H1 (cell line): ENCODE measurements at regions not wholly inside any gene's neighbourhood (a gene's known extent, or its start where the extent isn't known, plus 50 kb on each side); places are given as distances from the start of the nearest gene placed in this dataset.

Experiments used
- CTCF ChIA-PET: fragments of 300-600 bp; sonication (Branson Sonifier 250); formaldehyde crosslinking; loops from one replicate; lab custom pipeline; 2021; ENCODE audit not compliant: partially characterized antibody; lab: Charles Lee
- POLR2A ChIA-PET: fragments of 300-600 bp; sonication (Branson Sonifier 250); formaldehyde crosslinking; loops from one replicate; lab custom pipeline; 2021; ENCODE audit warnings: inconsistent platforms; ENCODE audit not compliant: partially characterized antibody; lab: Charles Lee
- DNase-seq, 2 experiments: peaks; one replicate each; pipeline versions ENCODE4 v3.0.0 to v3.0.0-alpha.2; 2010 to 2022; ENCODE audit warnings: low spot score in 2 of 2, low read depth in 1 of 2, mixed read lengths in 1 of 2
- FAIRE-seq: peaks from 2 replicates; lab custom pipeline; 2011; peaks lifted over from hg19 to GRCh38; lab: Jason Lieb, UNC
- H2AFZ ChIP-seq: 2 replicates; pipeline ENCODE4 v1.8.1; 2012; ENCODE audit warnings: low read length, inconsistent platforms
- H2AK5ac ChIP-seq: 2 replicates; pipeline ENCODE4 v1.6.1; 2013; ENCODE audit warnings: low read depth, low read length
- H2BK120ac ChIP-seq: replicated peaks from 2 replicates; pipeline ENCODE3; 2013; ENCODE audit warnings: low read depth, low read length, inconsistent platforms
- H2BK12ac ChIP-seq: 2 replicates; pipeline ENCODE4 v1.6.1; 2013; ENCODE audit warnings: low read depth, low read length
- H2BK15ac ChIP-seq: 2 replicates; pipeline ENCODE4 v1.6.1; 2013; ENCODE audit warnings: low read length
- H2BK20ac ChIP-seq: 2 replicates; pipeline ENCODE4 v1.6.1; 2013; ENCODE audit warnings: low read length
- H2BK5ac ChIP-seq: 2 replicates; pipeline ENCODE4 v1.6.1; 2013; ENCODE audit warnings: low read depth, low read length
- H3K14ac ChIP-seq: 2 replicates; pipeline ENCODE4 v1.6.1; 2013; ENCODE audit warnings: inconsistent platforms; ENCODE audit not compliant: insufficient read length
- H3K18ac ChIP-seq: 2 replicates; pipeline ENCODE4 v1.6.1; 2013; ENCODE audit warnings: low read length; ENCODE audit errors: extremely low read depth
- H3K23ac ChIP-seq: 2 replicates; pipeline ENCODE4 v1.6.1; 2013; ENCODE audit warnings: inconsistent platforms; ENCODE audit not compliant: insufficient read length
- H3K23me2 ChIP-seq: 2 replicates; pipeline ENCODE4 v1.6.1; 2013; ENCODE audit warnings: low read depth, low read length
- H3K27ac ChIP-seq: 2 replicates; pipeline ENCODE4 v1.6.1; 2011; ENCODE audit warnings: low read depth, low read length, inconsistent platforms
- H3K27me3 ChIP-seq, 4 experiments: replicated peaks in 1 of 4; 1 replicate in 1 of 4; 2 replicates in 3 of 4; pipeline versions ENCODE4 v1.6.1 to v1.8.1; 2011 to 2013; ENCODE audit warnings: low read length in 3 of 4, mild to moderate bottlenecking in 3 of 4, inconsistent platforms in 2 of 4, mixed read lengths in 2 of 4, moderate library complexity in 1 of 4; ENCODE audit not compliant: control insufficient read depth in 3 of 4, insufficient read depth in 3 of 4; ENCODE audit errors: extremely low read depth in 1 of 4
- H3K36me3 ChIP-seq, 4 experiments: 2 replicates each; pipeline versions ENCODE4 v1.6.1 to v1.8.1; 2011 to 2013; ENCODE audit warnings: mild to moderate bottlenecking in 4 of 4, low read length in 3 of 4, moderate library complexity in 2 of 4, control low read depth in 1 of 4, inconsistent platforms in 1 of 4; ENCODE audit not compliant: insufficient read depth in 4 of 4, control insufficient read depth in 2 of 4
- H3K4ac ChIP-seq: replicated peaks from 2 replicates; pipeline ENCODE3; 2013; ENCODE audit warnings: low read length, low read depth, mixed read lengths, inconsistent platforms; ENCODE audit not compliant: insufficient read length
- H3K4me1 ChIP-seq, 4 experiments: replicated peaks in 1 of 4; 1 replicate in 1 of 4; 2 replicates in 3 of 4; pipeline versions ENCODE4 v1.6.1 to v1.8.1; 2011 to 2013; ENCODE audit warnings: low read length in 3 of 4, inconsistent platforms in 2 of 4, mixed read lengths in 1 of 4; ENCODE audit not compliant: insufficient read depth in 4 of 4, control insufficient read depth in 3 of 4
- H3K4me2 ChIP-seq, 2 experiments: 2 replicates each; pipeline versions ENCODE4 v1.6.1 to v1.8.1; 2011 to 2013; ENCODE audit warnings: low read depth in 2 of 2, low read length in 2 of 2, control low read depth in 1 of 2, inconsistent platforms in 1 of 2, mild to moderate bottlenecking in 1 of 2; ENCODE audit not compliant: insufficient read depth in 1 of 2
- H3K4me3 ChIP-seq, 4 experiments: fragments of 200-600, 300-600 bp in 1 of 4; sonication (generic), shearing (Covaris generic), sonication (Bioruptor Twin) in 1 of 4; 2 replicates each; pipeline versions ENCODE4 v1.5.1 to v1.8.1; 2011 to 2016; ENCODE audit warnings: low read length in 4 of 4, low read depth in 3 of 4, control low read depth in 2 of 4, inconsistent platforms in 2 of 4, mild to moderate bottlenecking in 2 of 4, mixed read lengths in 1 of 4, moderate library complexity in 1 of 4; ENCODE audit not compliant: insufficient read depth in 2 of 4; ENCODE audit errors: extremely low read depth in 1 of 4
- H3K56ac ChIP-seq: replicated peaks from 2 replicates; pipeline ENCODE3; 2013; ENCODE audit warnings: low read depth, mild to moderate bottlenecking, mixed read lengths, low read length, inconsistent platforms; ENCODE audit not compliant: insufficient read length
- H3K79me1 ChIP-seq: 2 replicates; pipeline ENCODE4 v1.6.1; 2013; ENCODE audit warnings: low read depth, low read length, control low read depth
- H3K79me2 ChIP-seq, 2 experiments: 2 replicates each; pipeline versions ENCODE4 v1.6.1 to v1.8.1; 2012 to 2013; ENCODE audit warnings: low read length in 2 of 2, mild to moderate bottlenecking in 2 of 2, inconsistent platforms in 1 of 2; ENCODE audit not compliant: insufficient read depth in 2 of 2, control insufficient read depth in 1 of 2
- H3K9ac ChIP-seq, 4 experiments: replicated peaks in 1 of 4; 1 replicate in 1 of 4; 2 replicates in 3 of 4; pipeline versions ENCODE4 v1.6.1 to v1.8.1; 2011 to 2013; ENCODE audit warnings: low read depth in 3 of 4, low read length in 3 of 4, control low read depth in 2 of 4, mild to moderate bottlenecking in 2 of 4, moderate library complexity in 2 of 4, inconsistent platforms in 1 of 4; ENCODE audit errors: extremely low read depth in 1 of 4
- H3K9me3 ChIP-seq, 2 experiments: 2 replicates each; pipeline versions ENCODE4 v1.6.1 to v1.8.1; 2012 to 2013; ENCODE audit warnings: mild to moderate bottlenecking in 2 of 2, moderate library complexity in 2 of 2, control low read depth in 1 of 2, inconsistent platforms in 1 of 2, low read depth in 1 of 2, low read length in 1 of 2, mixed read lengths in 1 of 2; ENCODE audit not compliant: insufficient read depth in 2 of 2
- H4K20me1 ChIP-seq, 2 experiments: replicated peaks in 1 of 2; 2 replicates each; pipeline versions ENCODE3 to v1.8.1; 2011 to 2013; ENCODE audit warnings: inconsistent platforms in 2 of 2, low read length in 2 of 2, mild to moderate bottlenecking in 1 of 2; ENCODE audit not compliant: insufficient read depth in 2 of 2, control insufficient read depth in 1 of 2
- H4K5ac ChIP-seq: 2 replicates; pipeline ENCODE4 v1.6.1; 2013; ENCODE audit warnings: low read length, low read depth, mixed read lengths, inconsistent platforms; ENCODE audit not compliant: insufficient read length
- H4K8ac ChIP-seq: 2 replicates; pipeline ENCODE4 v1.8.0; 2013; ENCODE audit warnings: mild to moderate bottlenecking, moderate library complexity, low read length, inconsistent platforms; ENCODE audit not compliant: insufficient read depth; ENCODE audit errors: extremely low read depth
- H4K91ac ChIP-seq: replicated peaks from 2 replicates; pipeline ENCODE3; 2013; ENCODE audit warnings: low read length, mixed read lengths, inconsistent platforms; ENCODE audit not compliant: insufficient read length
- BCL11A ChIP-seq, 2 experiments: IDR thresholded peaks; one replicate each; pipeline ENCODE4 v1.6.1; 2011; ENCODE audit warnings: low read depth in 2 of 2, low read length in 2 of 2, mild to moderate bottlenecking in 2 of 2
- JUND ChIP-seq: IDR thresholded peaks from 2 replicates; pipeline ENCODE4 v1.6.1; 2011; ENCODE audit warnings: mild to moderate bottlenecking, improper control_type of control experiment, low read length
- PHF8 ChIP-seq: fragments of 200-600 bp; sonication (generic); conservative IDR thresholded peaks from 2 replicates; pipeline ENCODE4 v1.7.1; 2012; ENCODE audit warnings: low read depth, mild to moderate bottlenecking, inconsistent platforms, low read length, moderate library complexity
- WGBS, 2 experiments: shearing (Covaris generic) in 1 of 2; methylation state at CpG; one replicate each; pipeline versions ENCODE4 v1.1.6 to v1.1.7; 2013 to 2015; ENCODE audit warnings: low lambda C conversion rate in 2 of 2, mixed read lengths in 2 of 2, inconsistent platforms in 1 of 2, low coverage in 1 of 2, missing lambda C conversion rate in 1 of 2; ENCODE audit not compliant: insufficient replicate concordance in 2 of 2, insufficient coverage in 1 of 2, insufficient read length in 1 of 2; ENCODE audit errors: extremely low coverage in 1 of 2, missing lambda C conversion rate in 1 of 2; 5-methylcytosine and 5-hydroxymethylcytosine counted together

GRCh38 chr21:35857095-35857494 is 203.2 kb downstream of the SETD4 start:
- 75% methylated on average over 2 of the region's 2 CpGs; no CpG with 5 or more reads in 1 of the 2 experiments for WGBS, 2 experiments
- Histone ChIP-seq H3K4me3 (no peak overlapping the region), H3K79me1 (no peaks in the 10 kb centered on the region), H3K79me2 (no peaks in the 10 kb centered on the region), H4K5ac (no peak overlapping the region), H2BK15ac (no peak overlapping the region), H3K23ac (no peak overlapping the region), H3K27ac (no peak overlapping the region), H3K27me3 (no peaks in the 10 kb centered on the region), H2BK120ac (no peak overlapping the region), H2AFZ (no peak overlapping the region), H3K36me3 (no peaks in the 10 kb centered on the region), H3K4me2 (no peak overlapping the region), H3K18ac (no peak overlapping the region), H4K20me1 (no peaks in the 10 kb centered on the region), H4K91ac (no peak overlapping the region), H2BK5ac (no peak overlapping the region), H3K23me2 (no peaks in the 10 kb centered on the region), H2BK12ac (no peak overlapping the region), H3K4ac (no peak overlapping the region), H2BK20ac (no peak overlapping the region), H3K14ac (no peak overlapping the region), H2AK5ac (no peak overlapping the region), H3K9me3 (no peaks in the 10 kb centered on the region), H3K4me1 (no peaks in the 10 kb centered on the region; a peak in 1 of 7 replicates), H4K8ac (no peak overlapping the region), H3K56ac (no peak overlapping the region), H3K9ac (no peak overlapping the region)
- FAIRE-seq: no peak
- CTCF ChIA-PET: interaction anchor here (0.8 kb wide), 1 partner anchor 12 kb away, joined by 3 read pairs; no protein-coding TSS in a partner anchor
- POLR2A ChIA-PET: no interaction called here
- no peak for DNase-seq
- TF ChIP-seq PHF8: no peak
- no peak for TF ChIP-seq JUND
- no peak for TF ChIP-seq BCL11A (IDR thresholded peaks at IDR 0.05; ENCODE audit: low read depth in 2 of 2, low read length in 2 of 2)
